OCI-LY1 (cell line): ENCODE measurements at regions not wholly inside any gene's neighbourhood (a gene's known extent, or its start where the extent isn't known, plus 50 kb on each side); places are given as distances from the start of the nearest gene placed in this dataset.

ENCODE experiments used
- CTCF ChIP-seq: fragments of 200-600 bp; sonication (generic), shearing (Covaris generic); IDR thresholded peaks from 2 replicates; pipeline ENCODE4 v1.5.1; 2017; ENCODE audit warnings: mild to moderate bottlenecking, antibody characterized with exemption, low read length, moderate library complexity, mixed read lengths
- EZH2 ChIP-seq: fragments of 200-600 bp; sonication (generic), shearing (Covaris generic); IDR thresholded peaks from 2 replicates; pipeline ENCODE4 v1.8.0; 2017; ENCODE audit warnings: borderline replicate concordance, mixed run types, mild to moderate bottlenecking, antibody characterized with exemption, low read length, moderate library complexity, mixed read lengths

- no peak for TF ChIP-seq CTCF
- TF ChIP-seq EZH2 = no peak
Measured at GRCh38 chr22:19606332-19607191, 82.4 kb upstream of the CLDN5 start.
